AG04449 (cell line): ENCODE measurements at regions not wholly inside any gene's neighbourhood (a gene's known extent, or its start where the extent isn't known, plus 50 kb on each side); places are given as distances from the start of the nearest gene placed in this dataset.

Source experiments
- CTCF ChIA-PET: fragments of 350-600 bp; formaldehyde crosslinking; extraction: SDS; loops from one replicate; lab custom pipeline; 2021; ENCODE audit warnings: antibody characterized with exemption; lab: Yijun Ruan, JAX
- POLR2A ChIA-PET: fragments of 400-600, 350-600 bp; formaldehyde crosslinking; extraction: SDS; loops from one replicate; lab custom pipeline; 2020; ENCODE audit warnings: antibody characterized with exemption, inconsistent platforms; lab: Yijun Ruan, JAX
- DNase-seq: peaks from one replicate; pipeline ENCODE4 v3.0.0-alpha.2; 2010; ENCODE audit warnings: low read depth, low spot score
- H3K4me3 ChIP-seq: 2 replicates; pipeline ENCODE4 v1.5.1; 2011; ENCODE audit warnings: low read depth, mild to moderate bottlenecking, control low read depth, low read length
- CTCF ChIP-seq: IDR thresholded peaks from one replicate; pipeline ENCODE4 v1.5.1; 2011; ENCODE audit warnings: mild to moderate bottlenecking, moderate library complexity, low read length, control low read depth, inconsistent platforms; ENCODE audit not compliant: insufficient read depth; ENCODE audit errors: missing control alignments

- ChIA-PET POLR2A (no interaction called here), CTCF (no interaction called here)
- no peak for TF ChIP-seq CTCF
- H3K4me3 ChIP-seq: no peak overlapping the region
- DNase-seq: no peak
Measured at GRCh38 chr5:97406946-97407676, 224.1 kb upstream of the RIOK2 start.

- TF ChIP-seq CTCF: no peak
- ChIA-PET CTCF (no interaction called here), POLR2A (no interaction called here)
- DNase-seq: no peak
- H3K4me3 ChIP-seq: no peak overlapping the region
Measured at GRCh38 chr5:97408331-97408730, 225.3 kb upstream of the RIOK2 start.

- no peak for TF ChIP-seq CTCF
- no peak for DNase-seq
- no peak overlapping the region for H3K4me3 ChIP-seq
- CTCF ChIA-PET: no interaction called here
- POLR2A ChIA-PET: no interaction called here
Measured at GRCh38 chr5:97412959-97413358, 229.9 kb upstream of the RIOK2 start.

GRCh38 chr5:97417986-97418385 is 234.9 kb upstream of the RIOK2 start:
- TF ChIP-seq CTCF: no peak
- CTCF ChIA-PET: interaction anchor here (2.1 kb wide), 1 partner anchor 9 kb away, joined by 6 read pairs; no protein-coding TSS in a partner anchor
- DNase-seq: no peak
- POLR2A ChIA-PET: no interaction called here
- H3K4me3 ChIP-seq: no peak overlapping the region

GRCh38 chr5:97418462-97418861 is 235.4 kb upstream of the RIOK2 start:
- ChIA-PET POLR2A (no interaction called here), CTCF (interaction anchor here (2.1 kb wide), 1 partner anchor 9 kb away, joined by 6 read pairs; no protein-coding TSS in a partner anchor)
- DNase-seq: no peak
- no peak for TF ChIP-seq CTCF
- no peak overlapping the region for H3K4me3 ChIP-seq

GRCh38 chr5:97420646-97421045 is 237.6 kb upstream of the RIOK2 start:
- CTCF ChIA-PET: no interaction called here
- TF ChIP-seq CTCF: no peak
- POLR2A ChIA-PET: no interaction called here
- no peak overlapping the region for H3K4me3 ChIP-seq
- DNase-seq: no peak
